ENCODE measurements at regions not wholly inside any gene's neighbourhood (a gene's known extent, or its start where the extent isn't known, plus 50 kb on each side); places are given as distances from the start of the nearest gene placed in this dataset.

DNA sequence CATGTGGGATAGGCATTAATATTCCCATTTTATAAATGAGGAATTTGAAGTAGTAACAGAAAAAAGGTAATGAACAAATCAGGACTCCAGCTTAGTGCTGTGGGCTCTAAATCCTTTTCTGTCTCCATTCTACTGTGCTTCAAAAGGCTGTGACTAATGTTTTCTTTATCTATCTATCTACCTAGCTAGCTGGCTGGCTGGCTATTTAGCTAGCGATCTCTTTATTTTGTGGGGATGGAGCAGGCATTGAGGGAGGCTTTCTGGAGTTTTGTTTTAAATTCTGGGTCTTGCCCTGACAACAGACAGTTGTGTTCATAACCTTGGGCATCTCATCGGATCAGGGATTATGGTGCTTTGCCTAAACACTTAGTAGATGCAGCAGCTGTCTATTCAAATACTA is 139.2 kb downstream of the SOX4 start:
- Histone ChIP-seq H3K4me2 (ENCODE audit: low read length) (peak overlapping the region; percentile 69), H3K4me3 (ENCODE audit: insufficient read depth, low read depth, low read length) (no peak overlapping the region), H3K27me3 (ENCODE audit: insufficient read depth, low read length) (no peaks in the 10 kb centered on the region), H3K9ac (ENCODE audit: low read length) (peak overlapping the region; percentile 17), H3K9me3 (ENCODE audit: insufficient read depth, low read depth, low read length) (no peaks in the 10 kb centered on the region), H3K36me3 (ENCODE audit: insufficient read depth, low read length) (no peaks in the 10 kb centered on the region), H4K20me1 (ENCODE audit: insufficient read depth, low read length) (peaks cover 12% of the 10 kb centered on the region), H3K4me1 (ENCODE audit: insufficient read depth, low read length) (peaks cover 31% of the 10 kb centered on the region), H2AFZ (ENCODE audit: low read depth, low read length) (no peak overlapping the region), H3K79me2 (ENCODE audit: insufficient read depth, low read length) (peaks cover 51% of the 10 kb centered on the region), H3K27ac (ENCODE audit: low read depth, low read length) (peak overlapping the region; percentile 34)
- peaks cover 41% of the 10 kb centered on the region for H3K4me1 Mint-ChIP-seq (ENCODE audit: low read depth, unreplicated experiment)
- H3K9me3 Mint-ChIP-seq (ENCODE audit: unreplicated experiment) = no peaks in the 10 kb centered on the region
- H3K4me3 Mint-ChIP-seq (ENCODE audit: unreplicated experiment) = peak overlapping the region; percentile 40
- FAIRE-seq (no peak), DNase-seq (ENCODE audit: low read depth) (peak; percentile 41)
- H3K27ac Mint-ChIP-seq (ENCODE audit: unreplicated experiment) = peak overlapping the region; percentile 63
- H3K36me3 Mint-ChIP-seq (ENCODE audit: low read depth, unreplicated experiment) = peaks cover 4% of the 10 kb centered on the region
- no peaks in the 10 kb centered on the region for H3K27me3 Mint-ChIP-seq (ENCODE audit: low read depth, unreplicated experiment)
- TF ChIP-seq, protein P1, sequence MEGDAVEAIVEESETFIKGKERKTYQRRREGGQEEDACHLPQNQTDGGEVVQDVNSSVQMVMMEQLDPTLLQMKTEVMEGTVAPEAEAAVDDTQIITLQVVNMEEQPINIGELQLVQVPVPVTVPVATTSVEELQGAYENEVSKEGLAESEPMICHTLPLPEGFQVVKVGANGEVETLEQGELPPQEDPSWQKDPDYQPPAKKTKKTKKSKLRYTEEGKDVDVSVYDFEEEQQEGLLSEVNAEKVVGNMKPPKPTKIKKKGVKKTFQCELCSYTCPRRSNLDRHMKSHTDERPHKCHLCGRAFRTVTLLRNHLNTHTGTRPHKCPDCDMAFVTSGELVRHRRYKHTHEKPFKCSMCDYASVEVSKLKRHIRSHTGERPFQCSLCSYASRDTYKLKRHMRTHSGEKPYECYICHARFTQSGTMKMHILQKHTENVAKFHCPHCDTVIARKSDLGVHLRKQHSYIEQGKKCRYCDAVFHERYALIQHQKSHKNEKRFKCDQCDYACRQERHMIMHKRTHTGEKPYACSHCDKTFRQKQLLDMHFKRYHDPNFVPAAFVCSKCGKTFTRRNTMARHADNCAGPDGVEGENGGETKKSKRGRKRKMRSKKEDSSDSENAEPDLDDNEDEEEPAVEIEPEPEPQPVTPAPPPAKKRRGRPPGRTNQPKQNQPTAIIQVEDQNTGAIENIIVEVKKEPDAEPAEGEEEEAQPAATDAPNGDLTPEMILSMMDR (IDR thresholded peaks at IDR 0.05; ENCODE audit: insufficient read depth, low read depth, low read length) = no peak
- no peak for TF ChIP-seq EZH2 (IDR thresholded peaks at IDR 0.05; ENCODE audit: insufficient read depth, low read length)

DNA sequence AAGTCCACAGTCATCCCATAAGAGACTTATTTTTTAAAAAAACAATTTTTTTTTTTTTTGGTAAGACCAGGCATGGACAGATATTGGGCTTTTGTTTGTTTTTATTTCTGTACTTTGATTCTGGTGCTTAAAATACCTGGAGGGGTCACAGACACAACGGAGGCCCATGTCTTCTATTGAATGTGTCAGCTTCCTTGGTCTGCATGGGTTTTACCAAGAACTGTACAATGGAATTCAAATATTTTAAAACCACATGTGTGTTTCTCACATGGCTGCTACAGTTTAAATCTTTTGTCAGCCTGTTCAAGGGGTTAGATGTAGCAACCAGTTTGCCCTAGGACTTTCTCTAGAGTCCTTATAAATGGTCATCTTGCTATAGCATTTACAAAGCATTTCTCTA is 139.8 kb downstream of the SOX4 start:
- no peaks in the 10 kb centered on the region for H3K9me3 Mint-ChIP-seq (ENCODE audit: unreplicated experiment)
- H4K20me1 ChIP-seq (ENCODE audit: insufficient read depth, low read length) = peaks cover 9% of the 10 kb centered on the region
- no peak overlapping the region for H3K27ac Mint-ChIP-seq (ENCODE audit: unreplicated experiment)
- H3K9ac ChIP-seq (ENCODE audit: low read length) = no peak overlapping the region
- H3K4me2 ChIP-seq (ENCODE audit: low read length) = peak overlapping the region; percentile 69
- DNase-seq (ENCODE audit: low read depth) (peak; percentile 62), FAIRE-seq (no peak)
- H3K27me3 Mint-ChIP-seq (ENCODE audit: low read depth, unreplicated experiment) = no peaks in the 10 kb centered on the region
- H3K79me2 ChIP-seq (ENCODE audit: insufficient read depth, low read length) = peaks cover 51% of the 10 kb centered on the region
- H3K36me3 ChIP-seq (ENCODE audit: insufficient read depth, low read length) = no peaks in the 10 kb centered on the region
- peak overlapping the region; percentile 34 for H3K27ac ChIP-seq (ENCODE audit: low read depth, low read length)
- H3K4me3 ChIP-seq (ENCODE audit: insufficient read depth, low read depth, low read length) = no peak overlapping the region
- no peak for TF ChIP-seq EZH2 (IDR thresholded peaks at IDR 0.05; ENCODE audit: insufficient read depth, low read length)
- TF ChIP-seq, protein P1 (IDR thresholded peaks at IDR 0.05; ENCODE audit: insufficient read depth, low read depth, low read length) = no peak
- H3K36me3 Mint-ChIP-seq (ENCODE audit: low read depth, unreplicated experiment) = no peaks in the 10 kb centered on the region
- H2AFZ ChIP-seq (ENCODE audit: low read depth, low read length) = no peak overlapping the region
- H3K4me1 ChIP-seq (ENCODE audit: insufficient read depth, low read length) = peaks cover 35% of the 10 kb centered on the region
- peaks cover 42% of the 10 kb centered on the region for H3K4me1 Mint-ChIP-seq (ENCODE audit: low read depth, unreplicated experiment)
- no peak overlapping the region for H3K4me3 Mint-ChIP-seq (ENCODE audit: unreplicated experiment)
- no peaks in the 10 kb centered on the region for H3K9me3 ChIP-seq (ENCODE audit: insufficient read depth, low read depth, low read length)
- no peaks in the 10 kb centered on the region for H3K27me3 ChIP-seq (ENCODE audit: insufficient read depth, low read length)

DNA sequence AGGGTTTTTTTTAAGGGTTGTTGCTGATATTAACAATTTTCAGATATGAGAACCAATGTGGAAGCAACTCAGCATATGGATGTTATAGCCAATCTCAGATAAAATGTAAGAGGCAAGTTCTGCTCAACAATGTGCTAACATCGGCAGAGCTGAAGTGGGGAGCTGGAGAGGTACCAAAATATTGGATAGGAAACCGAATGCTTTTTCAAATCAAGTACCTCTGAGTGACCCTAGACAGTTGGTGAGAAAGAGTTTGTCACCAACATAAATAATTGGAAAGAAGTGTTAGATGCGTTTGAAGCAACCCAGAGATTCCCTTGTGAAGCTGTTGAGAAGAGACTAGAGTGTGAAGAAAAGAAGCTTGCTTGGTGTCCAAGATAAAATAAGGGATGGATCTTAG is 140.7 kb downstream of the SOX4 start:
- peaks cover 9% of the 10 kb centered on the region for H4K20me1 ChIP-seq (ENCODE audit: insufficient read depth, low read length)

More for the DNA sequence above, 140.7 kb downstream of the SOX4 start:
- TF ChIP-seq, protein P1 (IDR thresholded peaks at IDR 0.05; ENCODE audit: insufficient read depth, low read depth, low read length) = no peak
- TF ChIP-seq EZH2 (IDR thresholded peaks at IDR 0.05; ENCODE audit: insufficient read depth, low read length) = no peak
- Histone ChIP-seq H3K27me3 (ENCODE audit: insufficient read depth, low read length) (no peaks in the 10 kb centered on the region), H3K4me2 (ENCODE audit: low read length) (no peak overlapping the region), H2AFZ (ENCODE audit: low read depth, low read length) (no peak overlapping the region), H3K79me2 (ENCODE audit: insufficient read depth, low read length) (peaks cover 57% of the 10 kb centered on the region), H3K36me3 (ENCODE audit: insufficient read depth, low read length) (no peaks in the 10 kb centered on the region), H3K4me3 (ENCODE audit: insufficient read depth, low read depth, low read length) (no peak overlapping the region), H3K9ac (ENCODE audit: low read length) (no peak overlapping the region), H3K27ac (ENCODE audit: low read depth, low read length) (no peak overlapping the region), H3K9me3 (ENCODE audit: insufficient read depth, low read depth, low read length) (no peaks in the 10 kb centered on the region), H3K4me1 (ENCODE audit: insufficient read depth, low read length) (peaks cover 40% of the 10 kb centered on the region)
- Mint-ChIP-seq H3K27ac (ENCODE audit: unreplicated experiment) (no peak overlapping the region), H3K36me3 (ENCODE audit: low read depth, unreplicated experiment) (no peaks in the 10 kb centered on the region), H3K4me1 (ENCODE audit: low read depth, unreplicated experiment) (peaks cover 48% of the 10 kb centered on the region), H3K9me3 (ENCODE audit: unreplicated experiment) (no peaks in the 10 kb centered on the region), H3K27me3 (ENCODE audit: low read depth, unreplicated experiment) (no peaks in the 10 kb centered on the region), H3K4me3 (ENCODE audit: unreplicated experiment) (no peak overlapping the region)
- FAIRE-seq (no peak), DNase-seq (ENCODE audit: low read depth) (no peak)
